ENCODE measurements at regions not wholly inside any gene's neighbourhood (a gene's known extent, or its start where the extent isn't known, plus 50 kb on each side); places are given as distances from the start of the nearest gene placed in this dataset.

DNA sequence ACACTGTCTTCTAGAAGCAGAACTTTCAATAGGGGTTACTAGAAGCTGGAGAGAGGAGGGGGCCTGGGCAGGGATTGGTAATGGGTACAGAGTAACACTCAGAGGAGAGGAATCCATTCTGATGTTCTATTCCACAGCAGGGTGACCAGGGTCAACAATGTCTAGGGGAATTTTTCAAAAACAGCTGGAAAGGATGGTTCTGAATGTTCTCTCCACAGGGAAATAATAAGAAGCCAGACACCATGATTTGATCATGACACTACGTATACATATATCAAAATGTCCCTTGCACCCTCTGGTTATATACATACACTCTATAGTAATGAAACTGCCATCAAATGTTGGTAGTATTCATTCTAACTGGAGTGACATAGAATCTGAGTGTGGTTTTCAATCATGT is 111.2 kb upstream of the TOP3B start:
- DNase-seq (ENCODE audit: low read depth, low spot score) (no peak), ATAC-seq (no peak)
- no peak overlapping the region for H3K9ac ChIP-seq (ENCODE audit: low read length)
- POLR2A ChIA-PET: no interaction called here
- TF ChIP-seq CTCF (IDR thresholded peaks at IDR 0.05 in 2 of 3, conservative IDR thresholded peaks at IDR 0.05 in 1 of 3; ENCODE audit: borderline replicate concordance in 1 of 3, insufficient read depth in 1 of 3, low read depth in 2 of 3, low read length in 2 of 3) (no peak), SP1 (IDR thresholded peaks at IDR 0.05; ENCODE audit: low read depth) (no peak), REST (IDR thresholded peaks at IDR 0.05; ENCODE audit: low read depth) (no peak), YY1 (IDR thresholded peaks at IDR 0.05; ENCODE audit: extremely low read depth, insufficient replicate concordance, low read depth, low read length) (no peak), EZH2 (IDR thresholded peaks at IDR 0.05) (no peak), POLR2A (IDR thresholded peaks at IDR 0.05; ENCODE audit: borderline replicate concordance, extremely low read depth, insufficient read depth, insufficient read length) (no peak), RAD21 (IDR thresholded peaks at IDR 0.05; ENCODE audit: low read depth) (no peak), FOSL1 (IDR thresholded peaks at IDR 0.05; ENCODE audit: low read depth) (no peak), POLR2AphosphoS5 (IDR thresholded peaks at IDR 0.05; ENCODE audit: low read depth, low read length) (no peak), JUND (IDR thresholded peaks at IDR 0.05) (no peak), EGR1 (IDR thresholded peaks at IDR 0.05; ENCODE audit: low read depth) (no peak), SRF (IDR thresholded peaks at IDR 0.05; ENCODE audit: low read depth) (no peak), MAX (IDR thresholded peaks at IDR 0.05) (no peak), ZFX (IDR thresholded peaks at IDR 0.05) (no peak)
- TF ChIP-seq, protein P1, sequence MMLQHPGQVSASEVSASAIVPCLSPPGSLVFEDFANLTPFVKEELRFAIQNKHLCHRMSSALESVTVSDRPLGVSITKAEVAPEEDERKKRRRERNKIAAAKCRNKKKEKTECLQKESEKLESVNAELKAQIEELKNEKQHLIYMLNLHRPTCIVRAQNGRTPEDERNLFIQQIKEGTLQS (IDR thresholded peaks at IDR 0.05): no peak
- TF ChIP-seq, protein P2, sequence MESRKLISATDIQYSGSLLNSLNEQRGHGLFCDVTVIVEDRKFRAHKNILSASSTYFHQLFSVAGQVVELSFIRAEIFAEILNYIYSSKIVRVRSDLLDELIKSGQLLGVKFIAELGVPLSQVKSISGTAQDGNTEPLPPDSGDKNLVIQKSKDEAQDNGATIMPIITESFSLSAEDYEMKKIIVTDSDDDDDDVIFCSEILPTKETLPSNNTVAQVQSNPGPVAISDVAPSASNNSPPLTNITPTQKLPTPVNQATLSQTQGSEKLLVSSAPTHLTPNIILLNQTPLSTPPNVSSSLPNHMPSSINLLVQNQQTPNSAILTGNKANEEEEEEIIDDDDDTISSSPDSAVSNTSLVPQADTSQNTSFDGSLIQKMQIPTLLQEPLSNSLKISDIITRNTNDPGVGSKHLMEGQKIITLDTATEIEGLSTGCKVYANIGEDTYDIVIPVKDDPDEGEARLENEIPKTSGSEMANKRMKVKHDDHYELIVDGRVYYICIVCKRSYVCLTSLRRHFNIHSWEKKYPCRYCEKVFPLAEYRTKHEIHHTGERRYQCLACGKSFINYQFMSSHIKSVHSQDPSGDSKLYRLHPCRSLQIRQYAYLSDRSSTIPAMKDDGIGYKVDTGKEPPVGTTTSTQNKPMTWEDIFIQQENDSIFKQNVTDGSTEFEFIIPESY (IDR thresholded peaks at IDR 0.05; ENCODE audit: extremely low read depth, insufficient replicate concordance, low read length): no peak
- no peak overlapping the region for H2AFZ ChIP-seq (ENCODE audit: low read depth, low read length, poor library complexity, severe bottlenecking)
- H3K9me3 ChIP-seq (ENCODE audit: control insufficient read depth in 1 of 2, insufficient read depth in 1 of 2, low read depth in 1 of 2, low read length in 2 of 2): no peaks in the 10 kb centered on the region
- BruUV-seq (replicated peaks): no TSS peak
- no peak overlapping the region for H3K27ac ChIP-seq (ENCODE audit: low read depth, low read length)
- no peak overlapping the region for H3K4me2 ChIP-seq (ENCODE audit: low read length)
- RAD21 ChIA-PET (ENCODE audit: low non-redundant PET in 1 of 2, low total read pairs in 2 of 2, uncharacterized antibody in 2 of 2, unreplicated experiment in 2 of 2): no interaction called here
- intact Hi-C loops (cut with micrococcal nuclease): no loop called here
- H3K36me3 ChIP-seq (ENCODE audit: control insufficient read depth in 1 of 2, insufficient read depth in 2 of 2, low read length in 2 of 2): no peaks in the 10 kb centered on the region
- H3K79me2 ChIP-seq (ENCODE audit: insufficient read depth, low read length): no peaks in the 10 kb centered on the region
- CTCF ChIA-PET: no interaction called here
- H3K9me2 ChIP-seq (ENCODE audit: insufficient read depth): no peaks in the 10 kb centered on the region
- peaks cover 23% of the 10 kb centered on the region for H3K27me3 ChIP-seq (ENCODE audit: insufficient read depth, low read length)
- H3K4me1 ChIP-seq (ENCODE audit: control insufficient read depth in 1 of 2, insufficient read depth in 2 of 2, low read length in 2 of 2): no peaks in the 10 kb centered on the region
- H3K4me3 ChIP-seq (replicated peaks in 1 of 2; ENCODE audit: low read depth in 1 of 2, low read length in 2 of 2): no peak overlapping the region
- H4K20me1 ChIP-seq (ENCODE audit: insufficient read depth): no peaks in the 10 kb centered on the region
